Cardiac fibroblast (primary cell): ENCODE measurements at regions not wholly inside any gene's neighbourhood (a gene's known extent, or its start where the extent isn't known, plus 50 kb on each side); places are given as distances from the start of the nearest gene placed in this dataset.
A peak's percentile ranks its signal among the peaks of the same experiment; 100 is the strongest.

Experiments
- DNase-seq, 2 donors: peaks; one replicate each; pipeline versions ENCODE4 v3.0.0 to v3.0.0-alpha.2; 2010; ENCODE audit warnings: low read depth in 2 of 2
- H3K4me3 ChIP-seq, 2 donors: replicated peaks in 1 of 2; 1 replicate in 1 of 2; 2 replicates in 1 of 2; pipeline ENCODE4 v1.5.1; 2011; ENCODE audit warnings: low read depth in 2 of 2, low read length in 2 of 2, mild to moderate bottlenecking in 2 of 2, moderate library complexity in 1 of 2
- TF ChIP-seq, protein P1 (sequence below): IDR thresholded peaks from one replicate; pipeline ENCODE4 v1.5.1; 2011; ENCODE audit warnings: low read depth, mild to moderate bottlenecking, low read length, inconsistent platforms

DNA sequence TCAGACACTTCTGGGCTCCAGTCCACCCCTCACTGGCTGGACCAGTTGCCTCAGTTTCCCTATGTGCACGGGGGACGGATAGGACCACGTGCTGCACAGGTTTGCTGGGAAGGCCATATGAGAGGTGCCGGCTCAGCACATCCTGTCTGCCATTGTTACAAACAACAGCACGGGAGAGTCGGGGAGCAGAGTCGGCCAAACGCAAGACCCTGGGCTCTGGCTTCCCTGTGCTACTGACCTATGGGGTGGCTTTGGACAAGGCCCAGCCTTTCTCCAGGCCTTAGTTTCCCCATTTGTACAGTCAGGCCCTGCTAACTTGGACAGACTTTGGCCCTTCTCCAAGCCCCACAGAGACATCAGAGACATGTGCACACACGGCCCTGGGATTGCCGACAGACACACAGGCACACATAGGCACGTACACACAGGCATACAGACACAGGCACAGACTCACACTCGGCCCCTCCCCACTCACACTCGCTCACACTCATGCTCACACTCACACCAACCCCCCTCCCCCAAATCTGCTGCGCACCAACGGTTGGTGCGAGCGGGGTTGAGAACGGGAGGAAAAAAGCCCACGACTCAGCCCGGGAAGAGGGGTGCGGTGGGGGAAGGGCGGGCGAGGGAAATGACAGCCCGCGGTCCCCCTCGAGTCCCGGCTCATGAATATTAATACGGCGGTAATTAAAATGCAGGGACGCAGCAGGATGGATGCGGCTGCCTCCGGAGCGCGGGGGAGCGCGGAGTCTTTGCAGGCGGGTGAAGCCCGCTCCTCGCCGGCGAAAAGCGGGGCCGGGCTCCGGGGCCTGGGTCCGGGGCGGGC is 133.0 kb downstream of the C9orf50 start:
- TF ChIP-seq, protein P1, sequence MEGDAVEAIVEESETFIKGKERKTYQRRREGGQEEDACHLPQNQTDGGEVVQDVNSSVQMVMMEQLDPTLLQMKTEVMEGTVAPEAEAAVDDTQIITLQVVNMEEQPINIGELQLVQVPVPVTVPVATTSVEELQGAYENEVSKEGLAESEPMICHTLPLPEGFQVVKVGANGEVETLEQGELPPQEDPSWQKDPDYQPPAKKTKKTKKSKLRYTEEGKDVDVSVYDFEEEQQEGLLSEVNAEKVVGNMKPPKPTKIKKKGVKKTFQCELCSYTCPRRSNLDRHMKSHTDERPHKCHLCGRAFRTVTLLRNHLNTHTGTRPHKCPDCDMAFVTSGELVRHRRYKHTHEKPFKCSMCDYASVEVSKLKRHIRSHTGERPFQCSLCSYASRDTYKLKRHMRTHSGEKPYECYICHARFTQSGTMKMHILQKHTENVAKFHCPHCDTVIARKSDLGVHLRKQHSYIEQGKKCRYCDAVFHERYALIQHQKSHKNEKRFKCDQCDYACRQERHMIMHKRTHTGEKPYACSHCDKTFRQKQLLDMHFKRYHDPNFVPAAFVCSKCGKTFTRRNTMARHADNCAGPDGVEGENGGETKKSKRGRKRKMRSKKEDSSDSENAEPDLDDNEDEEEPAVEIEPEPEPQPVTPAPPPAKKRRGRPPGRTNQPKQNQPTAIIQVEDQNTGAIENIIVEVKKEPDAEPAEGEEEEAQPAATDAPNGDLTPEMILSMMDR = no peak
- DNase-seq = peak; percentile 76 to 78
- peak overlapping the region; percentile 28 to 30 for H3K4me3 ChIP-seq

DNA sequence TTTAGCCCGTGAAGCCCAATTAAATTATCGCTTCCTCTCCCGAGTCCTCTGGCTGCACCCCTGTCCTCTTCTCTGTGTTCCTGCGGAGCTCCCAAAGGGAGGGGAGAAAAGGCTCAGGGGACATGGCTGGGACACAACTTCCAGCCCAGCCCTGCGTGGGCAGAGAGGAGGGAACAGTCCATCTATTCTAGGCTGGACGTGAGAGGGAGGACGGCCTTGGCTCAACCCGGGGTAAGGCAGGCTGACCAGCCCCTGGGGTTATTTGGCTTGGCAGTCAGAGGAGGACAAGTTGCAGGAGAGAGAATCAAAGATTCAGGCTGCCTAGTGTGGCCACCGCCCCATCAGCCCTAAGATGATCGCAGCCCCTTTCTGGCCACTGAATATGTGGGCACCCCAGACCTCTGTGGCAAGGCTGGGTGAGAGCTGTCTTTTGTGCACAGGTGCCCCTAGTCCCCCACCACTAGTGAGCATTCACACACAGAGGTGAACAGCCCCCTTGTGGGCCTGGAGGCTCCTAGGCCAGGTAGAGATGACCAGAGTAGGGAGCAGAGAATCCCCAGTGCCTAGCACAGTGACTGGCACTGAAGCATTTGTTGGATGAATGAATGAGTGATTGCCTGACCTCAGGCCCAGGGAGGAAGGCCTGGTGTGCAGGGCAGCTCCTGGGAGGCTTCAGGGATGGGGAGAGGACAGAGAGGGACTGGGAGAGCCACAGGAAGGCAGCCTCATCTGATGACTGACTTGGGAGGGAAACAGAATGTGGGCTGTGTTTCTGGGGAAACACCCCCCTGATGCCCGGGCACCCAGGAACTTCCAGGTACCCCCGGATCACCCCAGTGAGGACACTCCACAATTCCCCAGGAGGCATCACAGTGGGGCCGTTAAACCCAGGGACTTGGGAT is 133.9 kb downstream of the C9orf50 start:
- H3K4me3 ChIP-seq = no peak overlapping the region
- TF ChIP-seq, protein P1 = no peak
- peak; percentile 74 to 82 for DNase-seq

DNA sequence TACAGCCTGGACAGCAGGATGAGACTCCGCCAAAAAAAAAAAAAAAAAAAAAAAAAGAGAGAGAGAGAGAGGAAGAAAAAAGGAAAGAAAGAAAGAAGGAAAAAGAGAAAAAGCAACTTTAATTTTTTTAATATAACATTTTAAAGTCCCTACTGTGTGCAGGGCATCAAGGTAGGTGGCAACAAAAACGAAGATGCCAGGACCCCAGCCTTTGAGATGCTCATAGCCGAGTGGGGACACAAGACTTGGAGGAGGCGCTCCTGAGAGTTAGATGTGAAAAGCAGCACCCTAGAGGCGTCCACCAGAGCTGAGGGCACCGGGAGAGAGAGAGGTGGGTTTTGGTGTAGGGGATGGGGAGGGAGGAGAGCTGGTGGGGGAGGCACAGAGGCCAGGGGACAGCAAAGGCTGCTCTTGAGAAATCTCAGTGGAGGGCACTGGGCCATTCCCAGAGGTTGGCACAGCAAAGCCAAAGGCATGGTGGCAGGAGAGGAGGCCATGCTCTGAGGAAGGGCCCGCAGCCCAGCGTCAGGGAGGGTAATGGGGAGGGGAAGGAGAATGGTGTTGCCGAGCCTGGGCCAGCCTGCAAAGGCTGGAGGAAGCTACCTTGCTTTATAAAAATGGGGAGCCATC is 135.6 kb downstream of the C9orf50 start:
- TF ChIP-seq, protein P1 = no peak
- no peak overlapping the region for H3K4me3 ChIP-seq
- no peak for DNase-seq

DNA sequence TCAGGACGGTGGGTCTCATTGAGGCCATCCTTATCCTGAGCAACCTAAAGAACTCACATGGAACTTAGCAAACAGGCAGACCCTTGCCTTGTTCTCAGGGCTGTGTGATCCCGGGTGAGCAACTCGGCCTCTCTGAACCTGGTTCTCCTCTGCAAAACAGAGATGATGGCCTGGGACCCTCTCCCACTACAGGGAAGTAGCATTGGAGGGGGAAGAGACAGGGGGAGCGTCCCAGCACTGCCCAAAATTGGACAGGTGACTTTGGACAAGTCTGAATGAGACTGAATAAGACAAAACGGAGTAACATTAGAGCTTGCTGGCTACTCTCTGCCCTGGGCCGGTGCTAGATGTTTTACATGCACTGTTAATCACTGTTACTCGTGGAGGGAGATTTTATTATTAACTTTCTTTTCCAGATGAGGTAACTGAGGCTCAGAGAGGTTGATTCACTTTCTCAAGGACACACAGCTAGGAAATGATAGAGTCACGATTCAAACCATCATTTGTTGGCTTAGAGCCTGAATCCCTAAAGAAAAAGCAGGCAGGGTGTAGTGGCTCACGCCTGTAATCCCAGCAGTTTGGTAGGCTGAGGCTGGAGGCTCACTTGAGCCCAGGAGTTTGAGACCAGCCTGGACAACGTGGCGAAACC is 136.4 kb downstream of the C9orf50 start:
- DNase-seq = no peak
- TF ChIP-seq, protein P1 = no peak
- H3K4me3 ChIP-seq = no peak overlapping the region

DNA sequence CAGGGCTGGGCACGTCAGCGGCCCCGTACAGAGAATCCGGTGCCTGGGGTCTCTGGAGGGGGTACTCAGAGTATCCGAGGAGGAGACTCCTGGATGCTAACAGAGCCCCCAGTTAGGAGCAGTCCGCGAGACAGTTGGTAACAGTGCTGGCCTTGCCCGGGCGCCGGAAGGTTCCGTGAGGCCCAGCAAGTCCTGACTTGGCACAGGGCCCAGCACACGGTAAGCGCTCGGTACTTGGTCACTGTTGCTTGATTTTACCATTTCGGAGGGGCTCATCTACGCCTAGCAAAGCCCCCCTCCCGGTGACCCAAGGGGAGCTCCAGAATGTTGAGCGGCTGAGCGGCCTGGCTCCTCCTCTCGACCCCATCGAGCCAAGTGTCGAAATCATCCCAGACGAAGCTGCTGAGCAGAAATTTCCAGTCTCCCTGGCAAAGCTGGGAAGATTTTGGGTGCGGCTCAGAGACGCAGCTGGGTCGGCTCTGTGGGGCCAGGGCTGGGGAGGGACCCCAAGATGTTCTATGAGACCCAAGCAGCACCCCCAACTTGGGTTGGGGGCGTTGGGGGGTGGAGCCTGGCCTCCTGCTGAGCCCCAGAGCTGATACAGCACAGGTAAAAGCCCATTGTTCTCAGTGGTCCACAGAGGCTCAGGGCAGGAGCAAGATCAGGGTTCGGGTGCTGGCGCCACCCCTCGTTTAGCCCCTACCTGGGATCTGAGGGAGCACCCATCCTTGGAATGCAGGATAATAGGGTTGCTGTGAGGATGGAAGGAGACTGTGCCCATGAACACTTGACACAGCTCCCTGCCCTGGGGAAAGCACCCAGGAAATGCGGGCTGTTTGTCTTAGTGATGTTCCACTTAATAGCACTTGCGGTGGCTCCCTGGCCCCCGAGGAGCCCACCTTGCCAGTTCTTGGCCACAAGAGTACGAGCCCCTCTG is 137.2 kb downstream of the C9orf50 start:
- peak; percentile 97 to 98 for DNase-seq
- H3K4me3 ChIP-seq = peak overlapping the region; percentile 22 to 28
- TF ChIP-seq, protein P1 = no peak
